Activated CD4-positive, alpha-beta T cell treated with anti-CD3 and anti-CD28 coated beads, Interleukin-2, Interleukin-6, amounts not matched to agents 100 ng/mL and 50 ng/mL, durations not matched to agents 16 hours and 8 hours (primary cell): ENCODE measurements at regions not wholly inside any gene's neighbourhood (a gene's known extent, or its start where the extent isn't known, plus 50 kb on each side); places are given as distances from the start of the nearest gene placed in this dataset.
"Not testable (repeated sequence)": the region's sequence is repeated elsewhere in the genome, so short reads cannot be mapped to it uniquely, and the experiment has no call there.

Experiments used
- DNase-seq: peaks from one replicate; pipeline ENCODE4 v3.0.0-alpha.2; 2020

DNA sequence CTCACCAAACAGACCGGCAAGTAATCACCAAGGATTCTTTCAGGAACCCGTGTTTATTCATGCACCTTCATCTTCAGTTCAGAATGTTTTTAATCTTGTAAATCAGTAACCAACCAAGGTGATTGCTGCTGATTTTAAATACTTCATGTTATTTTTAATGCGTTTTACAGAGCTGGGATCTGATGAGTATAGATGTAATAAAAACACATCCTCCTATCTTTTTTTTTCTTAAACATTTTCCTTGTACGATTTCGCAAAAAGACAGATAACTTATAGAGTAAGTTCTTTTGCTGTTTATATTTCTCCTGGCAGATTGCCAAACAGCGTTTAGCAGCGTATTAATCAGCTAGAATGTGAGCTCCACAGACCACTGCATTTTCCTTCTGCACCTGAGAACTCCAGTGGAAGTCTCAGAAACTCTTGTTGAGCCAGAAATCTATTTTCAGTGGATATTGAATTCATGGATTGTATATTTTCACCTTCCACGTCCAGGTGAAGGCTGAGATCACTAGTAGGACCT is 397.8 kb upstream of the NRP1 start:
- no peak for DNase-seq

DNA sequence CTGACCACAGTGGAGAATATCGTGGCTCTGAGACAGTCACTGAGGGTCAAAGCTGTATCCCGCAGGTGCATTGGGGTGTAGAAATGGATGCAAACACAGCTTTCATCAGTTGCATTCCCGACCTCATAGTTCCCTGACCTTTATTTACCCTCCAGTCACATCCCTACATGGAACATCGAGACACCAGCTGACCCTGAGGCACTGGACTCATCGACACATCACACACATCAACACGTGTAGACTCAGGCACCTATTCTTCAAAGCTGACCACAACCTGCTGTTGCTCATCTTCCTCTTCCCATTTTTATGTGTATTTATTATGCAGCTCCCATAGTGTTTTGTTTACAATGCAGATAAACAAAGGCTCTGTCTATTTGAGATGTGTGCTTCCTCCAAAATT is 396.9 kb upstream of the NRP1 start:
- no peak for DNase-seq

DNA sequence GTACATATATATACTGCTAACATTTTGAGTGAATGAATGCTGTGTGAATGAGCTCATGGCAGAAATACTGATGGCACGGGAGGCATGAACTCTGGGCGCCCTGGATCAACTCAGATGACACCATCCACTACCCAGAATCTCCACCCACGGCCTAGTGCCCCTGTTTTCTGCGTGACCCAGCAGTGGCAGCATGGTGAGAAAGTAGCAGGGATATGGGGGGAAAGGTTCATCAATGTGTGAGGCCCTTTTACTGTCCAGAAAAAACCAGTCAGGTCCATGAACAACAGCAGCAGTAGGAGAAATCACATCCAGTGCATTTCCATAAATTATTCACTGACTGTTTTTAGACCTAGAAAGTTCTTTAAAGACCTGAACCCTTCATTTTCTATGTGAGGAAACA is 391.0 kb upstream of the NRP1 start:
- no peak for DNase-seq

GRCh38 chr10:33723181-33723580 is 388.7 kb upstream of the NRP1 start:
- no peak for DNase-seq

DNA sequence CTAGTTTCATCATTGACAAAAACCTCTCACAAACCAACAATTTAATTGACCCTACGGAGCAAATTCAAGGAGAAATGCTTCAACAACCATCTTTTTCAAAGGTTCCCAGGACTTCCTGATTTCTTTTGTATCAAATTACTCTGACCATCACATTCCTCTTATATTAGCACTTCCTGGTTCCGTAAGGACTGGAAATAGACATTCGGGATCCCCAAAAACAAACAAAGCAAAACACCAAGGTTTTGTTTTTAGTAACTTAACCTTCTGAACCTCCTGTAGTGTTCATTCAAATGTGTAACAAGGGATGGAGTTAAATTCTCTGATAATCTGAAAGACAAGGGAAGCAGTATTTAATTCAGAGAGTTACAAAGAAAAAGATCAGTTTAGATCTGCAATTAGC is 387.6 kb upstream of the NRP1 start:
- DNase-seq = no peak

- DNase-seq = no peak
Measured at GRCh38 chr10:33721509-33721908, 387.0 kb upstream of the NRP1 start.

GRCh38 chr10:33720161-33720560 is 385.7 kb upstream of the NRP1 start:
- DNase-seq = no peak

GRCh38 chr10:33719005-33719703 is 384.7 kb upstream of the NRP1 start:
- DNase-seq = no peak

- no peak for DNase-seq
Measured at GRCh38 chr10:33716501-33717267, 382.2 kb upstream of the NRP1 start.

DNA sequence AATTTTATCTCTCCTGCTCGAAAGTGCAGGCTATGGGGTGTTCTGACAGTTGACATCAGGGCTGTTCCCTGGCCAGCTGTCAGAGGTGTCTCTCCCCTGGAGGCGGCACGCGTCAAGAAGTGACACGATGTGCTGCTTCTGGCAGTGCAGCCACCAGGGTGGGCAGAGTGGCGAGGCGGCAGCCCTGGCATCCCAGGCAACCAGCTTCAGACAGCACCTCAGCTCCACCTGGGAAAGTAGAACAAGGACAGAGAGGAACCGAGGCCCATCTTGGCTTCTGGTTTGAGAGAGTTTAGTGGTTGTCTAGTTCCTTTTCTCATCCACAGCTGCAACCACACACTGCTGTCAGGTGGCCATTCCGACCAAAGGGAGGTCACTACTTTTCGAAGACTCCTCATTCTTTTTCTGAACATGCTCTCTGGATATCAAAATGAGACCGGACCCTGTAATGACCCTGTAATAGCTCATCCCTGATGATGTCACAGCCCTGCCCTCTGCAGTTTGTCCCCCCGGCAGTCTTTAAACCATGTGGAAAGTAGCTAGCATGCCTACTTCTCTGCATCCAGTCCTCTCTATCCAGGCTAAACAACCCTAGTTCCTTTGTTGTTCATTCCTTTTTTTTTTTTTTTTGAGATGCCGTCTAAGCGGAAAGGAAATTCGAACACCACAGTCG is 381.0 kb upstream of the NRP1 start:
- DNase-seq = no peak

GRCh38 chr10:33712825-33713224 is 378.4 kb upstream of the NRP1 start:
- no peak for DNase-seq

DNA sequence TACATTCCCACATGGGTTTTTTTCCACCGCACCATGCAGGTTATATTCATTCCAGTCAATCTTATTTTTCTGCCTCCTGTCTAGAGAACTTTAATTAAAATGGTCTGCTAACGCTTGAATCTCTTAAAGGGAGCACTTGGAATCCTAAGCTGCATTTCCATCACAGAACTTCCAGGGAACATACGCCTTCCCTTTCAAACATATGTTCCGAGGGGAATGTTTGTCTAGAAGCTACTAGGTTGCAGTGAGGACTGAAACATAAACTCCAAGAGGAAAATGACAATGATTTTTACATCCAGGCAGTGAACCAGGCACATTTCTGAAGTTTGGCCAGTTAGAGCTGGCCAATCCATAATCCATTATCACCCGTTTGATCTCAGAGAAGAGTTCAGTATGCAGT is 375.5 kb upstream of the NRP1 start:
- DNase-seq = no peak

DNA sequence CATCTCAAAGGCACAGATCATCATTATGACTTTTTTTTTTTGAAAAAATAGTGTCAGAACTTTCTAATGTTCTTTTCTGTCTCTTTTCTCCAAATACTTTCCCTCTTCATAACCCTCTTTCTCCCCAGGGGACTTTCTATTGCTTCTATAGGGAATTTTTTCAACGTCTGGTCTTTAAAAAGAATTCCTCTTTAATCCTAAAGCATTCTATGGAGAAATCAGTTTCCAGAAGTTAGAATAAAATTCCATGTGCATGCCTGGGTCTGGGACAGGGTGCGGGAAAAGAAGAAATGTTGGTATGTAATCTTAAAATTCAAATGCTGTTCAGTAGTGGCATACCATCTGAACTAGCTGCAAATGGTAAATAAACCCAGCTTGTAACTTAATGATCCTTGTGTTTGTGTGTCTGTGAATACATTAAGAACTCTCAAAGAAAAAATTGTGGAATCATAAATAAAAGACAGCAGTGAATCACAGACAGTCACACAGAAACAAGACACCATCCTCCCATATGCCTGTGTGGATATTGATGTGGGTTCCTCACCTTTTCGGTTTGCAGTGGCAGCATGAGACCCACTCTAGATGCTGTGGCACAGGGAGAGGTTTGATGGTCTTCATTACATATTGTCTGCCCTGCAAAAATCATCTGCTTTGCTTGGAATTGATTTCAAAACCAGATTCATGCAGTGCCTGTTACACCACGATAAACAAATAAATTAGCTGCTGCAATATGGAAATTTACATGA is 374.7 kb upstream of the NRP1 start:
- DNase-seq = no peak

DNA sequence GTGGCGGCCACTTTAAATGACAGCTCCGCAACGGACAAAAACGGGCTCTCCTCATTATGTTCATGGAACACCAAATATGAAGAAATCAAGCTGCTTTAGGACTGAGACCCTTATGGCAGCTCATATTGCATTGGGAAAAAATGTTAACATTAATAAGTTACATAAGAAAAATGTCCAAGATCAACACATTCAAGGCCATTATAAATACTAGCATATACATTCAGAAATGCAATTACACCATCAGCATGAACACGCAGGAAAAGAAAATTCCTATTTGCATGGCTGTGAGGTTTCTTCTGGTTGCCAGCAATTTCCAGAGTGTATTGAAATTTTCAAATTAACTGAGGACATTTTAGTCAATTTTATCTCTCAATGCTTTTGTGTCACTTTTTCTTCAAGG is 374.1 kb upstream of the NRP1 start:
- DNase-seq = no peak

GRCh38 chr10:33706746-33707145 is 372.3 kb upstream of the NRP1 start:
- DNase-seq = no peak

DNA sequence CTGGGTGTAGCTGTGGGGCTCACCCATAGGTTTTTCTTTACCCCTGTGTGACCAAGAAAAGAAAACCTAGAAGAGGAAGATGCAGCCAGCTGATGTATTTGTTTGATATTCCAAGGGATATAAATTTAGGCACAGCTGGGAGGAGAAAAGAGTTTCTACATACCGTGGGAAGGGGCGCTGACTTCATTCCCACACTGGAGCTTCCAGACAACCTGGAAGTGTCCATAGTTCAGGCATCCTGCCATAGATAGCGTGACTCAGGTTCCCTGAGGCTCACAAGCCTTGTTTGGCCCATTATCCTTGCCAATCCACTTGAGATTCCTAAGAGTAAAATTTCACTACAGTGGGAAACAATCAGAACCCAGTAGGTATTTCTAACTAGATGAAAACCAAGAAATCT is 371.7 kb upstream of the NRP1 start:
- no peak for DNase-seq

DNA sequence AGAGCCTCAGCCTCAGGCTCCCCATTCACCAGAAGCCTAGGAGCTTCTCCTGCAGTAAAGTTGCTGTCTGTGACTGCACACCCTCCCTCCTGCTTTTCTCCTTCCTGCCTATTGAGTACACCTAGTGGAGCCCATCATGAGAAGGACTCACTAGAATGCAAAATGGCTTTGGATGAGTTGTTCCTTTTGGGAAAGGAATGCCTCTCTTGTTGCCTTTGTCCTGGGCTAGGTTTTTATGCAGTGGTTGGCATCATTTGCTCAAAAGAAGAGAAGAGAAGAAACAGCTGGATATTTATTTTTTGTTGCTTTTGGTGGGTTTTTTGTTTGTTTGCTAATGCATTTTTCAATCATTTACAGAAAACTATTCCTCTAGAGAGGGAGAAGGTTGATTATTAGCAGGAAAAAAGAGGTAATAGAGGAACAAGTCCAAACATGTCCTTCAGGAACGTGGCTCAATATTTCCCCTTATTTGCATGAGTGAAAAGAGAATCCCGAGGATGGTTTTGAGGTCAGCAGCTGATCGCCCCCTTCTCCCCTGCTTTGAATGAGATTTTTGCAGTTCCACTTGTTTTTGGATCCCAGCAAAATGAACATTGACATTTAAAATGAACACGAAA is 369.9 kb upstream of the NRP1 start:
- no peak for DNase-seq

DNA sequence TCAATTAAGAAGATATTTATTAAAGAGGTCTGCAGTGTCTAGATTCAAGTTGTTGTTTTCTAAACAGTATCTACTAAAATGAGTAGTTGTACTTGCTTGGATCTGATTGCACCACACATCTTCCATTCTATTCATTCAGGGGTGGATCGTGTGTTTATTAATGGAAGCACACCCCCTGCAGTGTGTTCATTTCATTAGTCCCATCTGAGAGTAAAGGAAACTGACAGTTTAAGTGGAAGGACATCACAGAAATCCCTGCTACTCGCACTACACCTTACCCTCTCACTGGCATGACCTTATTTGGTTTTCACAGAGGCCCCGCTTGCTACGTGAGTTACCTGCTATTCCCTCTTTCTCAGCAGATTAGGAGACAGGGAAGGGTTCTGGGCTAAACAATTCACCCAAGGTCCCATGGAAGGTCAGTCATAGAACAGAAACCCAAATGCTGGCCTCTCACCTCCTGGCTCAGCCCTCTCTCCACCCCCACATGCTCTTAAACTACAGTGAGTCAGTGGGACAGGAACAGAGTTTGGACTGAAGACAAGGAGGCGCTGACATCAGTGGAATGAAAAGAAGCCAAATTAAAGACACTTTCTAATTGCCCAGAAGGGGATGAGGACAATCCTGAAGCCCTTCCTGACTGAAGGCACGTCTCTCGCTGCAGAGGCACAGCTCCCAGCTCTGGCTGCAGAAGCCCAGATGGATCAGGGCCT is 369.2 kb upstream of the NRP1 start:
- DNase-seq = no peak

DNA sequence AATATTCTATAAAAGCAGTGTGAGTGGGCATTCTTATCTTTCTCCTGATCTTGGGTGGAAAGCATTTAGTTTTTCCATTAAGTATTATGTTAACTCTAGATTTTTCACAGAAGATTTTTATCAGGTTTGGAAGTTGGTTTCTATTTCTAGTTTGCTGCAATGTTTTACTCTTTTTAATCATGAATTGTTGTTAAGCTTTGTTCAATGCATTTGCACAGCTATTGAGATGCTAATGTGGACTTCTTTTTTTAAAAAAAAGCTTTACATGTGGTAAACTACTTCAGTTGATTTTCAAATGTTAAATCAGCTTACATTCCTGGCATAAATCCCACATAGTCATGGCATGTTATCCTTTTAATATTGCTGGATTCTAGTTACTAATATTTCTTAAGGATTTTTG is 363.6 kb upstream of the NRP1 start:
- no peak for DNase-seq

DNA sequence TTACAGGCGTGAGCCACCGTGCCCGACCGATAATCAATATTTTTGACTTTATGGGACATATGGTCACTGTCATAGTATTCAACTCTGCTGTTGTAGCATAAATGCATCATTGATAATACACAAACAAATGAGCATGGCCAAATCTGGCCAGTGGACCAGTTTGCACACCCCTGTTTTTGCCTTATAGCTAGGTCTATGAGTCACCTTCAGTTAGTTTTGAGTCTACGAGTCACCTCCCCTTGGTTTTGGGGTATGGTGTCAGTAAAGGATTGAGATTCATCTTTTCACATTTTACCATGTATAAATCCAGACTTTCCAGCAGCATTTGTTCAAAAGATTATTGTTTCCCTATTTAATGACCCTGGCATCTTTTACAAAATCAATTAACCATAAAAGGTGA is 362.5 kb upstream of the NRP1 start:
- no peak for DNase-seq

DNA sequence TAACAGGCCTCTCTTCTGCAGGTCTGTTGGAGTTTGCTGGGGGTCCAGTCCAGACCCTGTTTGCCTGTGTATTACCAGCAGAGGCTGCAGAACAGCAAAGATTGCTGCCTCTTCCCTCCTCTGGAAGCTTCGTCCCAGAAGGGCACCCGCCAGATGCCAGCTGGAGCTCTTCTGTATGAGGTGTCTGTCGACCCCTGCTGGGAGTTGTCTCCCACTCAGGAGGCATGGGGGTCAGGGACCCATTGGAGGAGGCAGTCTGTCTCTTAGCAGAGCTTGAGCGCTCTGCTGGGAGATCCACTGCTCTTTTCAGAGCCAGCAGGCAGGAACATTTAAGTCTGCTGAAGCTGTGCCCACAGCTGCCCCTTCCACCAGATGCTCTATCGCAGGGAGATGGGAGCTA is 361.1 kb upstream of the NRP1 start:
- no peak for DNase-seq

DNA sequence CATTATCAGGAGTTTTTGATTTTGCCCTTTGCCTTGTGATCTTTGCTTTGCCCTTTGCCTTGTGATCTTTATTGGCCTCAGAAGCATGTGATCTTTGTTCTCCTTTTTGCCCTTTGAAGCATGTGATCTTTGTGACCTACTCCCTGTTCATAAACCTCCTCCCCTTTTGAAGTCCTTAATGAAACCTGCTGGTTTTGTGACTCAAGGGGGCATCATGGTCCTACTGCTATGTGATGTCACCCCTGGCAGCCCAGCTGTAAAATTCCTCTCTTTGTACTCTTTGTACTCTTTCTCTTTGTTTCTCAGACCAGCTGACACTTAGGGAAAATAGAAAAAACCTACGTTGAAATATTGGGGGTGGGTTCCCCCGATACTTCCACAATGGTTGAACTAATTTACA is 356.1 kb upstream of the NRP1 start:
- DNase-seq = not testable (repeated sequence)
